Right lobe of liver (tissue), 4 donors: ENCODE measurements at regions not wholly inside any gene's neighbourhood (a gene's known extent, or its start where the extent isn't known, plus 50 kb on each side); places are given as distances from the start of the nearest gene placed in this dataset.

Experiments used
- CTCF ChIP-seq, 4 donors: fragments of 200-600 bp in 3 of 4; fragments of 450-650 bp in 1 of 4; IDR thresholded peaks; one replicate each; pipeline versions ENCODE4 v1.5.1 to v1.8.0; 2016 to 2022; ENCODE audit warnings: antibody characterized with exemption in 4 of 4, mild to moderate bottlenecking in 2 of 4
- POLR2A ChIP-seq: fragments of 450-650 bp; IDR thresholded peaks from one replicate; pipeline ENCODE4 v1.6.1; 2017; ENCODE audit warnings: antibody characterized with exemption, mild to moderate bottlenecking
- donor health status: DM: no; HTN: no; CAD: no.
- donor health status: DM: no; HTN: no; CAD: no.
- donor health status: DM: no; HTN: yes; CAD: no.

GRCh38 chr3:194285024-194285849 is 65.9 kb downstream of the CPN2 start:
- TF ChIP-seq CTCF (IDR thresholded peaks at IDR 0.05): no peak
- TF ChIP-seq POLR2A: no peak
